ENCODE measurements at regions not wholly inside any gene's neighbourhood (a gene's known extent, or its start where the extent isn't known, plus 50 kb on each side); places are given as distances from the start of the nearest gene placed in this dataset.

- no peak for DNase-seq
- Mint-ChIP-seq H3K4me3 (no peak overlapping the region), H3K27me3 (ENCODE audit: low read depth) (no peaks in the 10 kb centered on the region), H3K36me3 (ENCODE audit: low read depth) (no peaks in the 10 kb centered on the region), H3K4me1 (ENCODE audit: low read depth) (no peaks in the 10 kb centered on the region), H3K9me3 (ENCODE audit: insufficient read depth) (peaks cover 4% of the 10 kb centered on the region), H3K27ac (no peak overlapping the region)
- ATAC-seq = no peak
- ChIA-PET POLR2A (no interaction called here), CTCF (no interaction called here)
Observed at GRCh38 chr18:40935423-40935822, 1019.6 kb upstream of the PIK3C3 start.

DNA sequence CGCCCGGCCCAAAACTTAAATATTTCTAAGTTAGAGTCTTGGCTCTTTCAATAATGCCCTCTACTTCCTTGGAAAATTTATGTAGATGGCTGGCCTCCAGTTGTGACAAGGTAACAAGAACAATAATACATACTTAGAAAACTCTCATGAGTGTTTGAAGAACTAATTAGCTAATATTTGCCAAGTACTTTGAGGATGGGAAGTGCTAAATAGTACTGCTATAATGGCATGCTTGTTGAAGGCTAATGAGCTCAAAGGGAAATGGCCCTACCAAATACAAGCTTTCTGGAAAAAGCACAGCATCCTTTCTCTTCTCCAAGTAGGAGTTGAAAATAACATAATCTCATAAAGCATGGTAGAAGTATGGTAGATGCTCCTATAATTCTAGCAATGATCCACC is 1022.2 kb upstream of the PIK3C3 start:
- Mint-ChIP-seq H3K4me1 (ENCODE audit: low read depth) (no peaks in the 10 kb centered on the region), H3K27ac (no peak overlapping the region), H3K36me3 (ENCODE audit: low read depth) (no peaks in the 10 kb centered on the region), H3K27me3 (ENCODE audit: low read depth) (no peaks in the 10 kb centered on the region), H3K4me3 (no peak overlapping the region), H3K9me3 (ENCODE audit: insufficient read depth) (peaks cover 4% of the 10 kb centered on the region)
- ATAC-seq (no peak), DNase-seq (no peak)
- CTCF ChIA-PET = no interaction called here
- POLR2A ChIA-PET = no interaction called here

GRCh38 chr18:40930211-40930882 is 1024.7 kb upstream of the PIK3C3 start:
- DNase-seq (no peak), ATAC-seq (no peak)
- H3K4me3 Mint-ChIP-seq = no peak overlapping the region
- ChIA-PET POLR2A (no interaction called here), CTCF (no interaction called here)
- H3K27ac Mint-ChIP-seq = no peak overlapping the region
- no peaks in the 10 kb centered on the region for H3K4me1 Mint-ChIP-seq (ENCODE audit: low read depth)
- no peaks in the 10 kb centered on the region for H3K9me3 Mint-ChIP-seq (ENCODE audit: insufficient read depth)
- no peaks in the 10 kb centered on the region for H3K27me3 Mint-ChIP-seq (ENCODE audit: low read depth)
- H3K36me3 Mint-ChIP-seq (ENCODE audit: low read depth) = no peaks in the 10 kb centered on the region

DNA sequence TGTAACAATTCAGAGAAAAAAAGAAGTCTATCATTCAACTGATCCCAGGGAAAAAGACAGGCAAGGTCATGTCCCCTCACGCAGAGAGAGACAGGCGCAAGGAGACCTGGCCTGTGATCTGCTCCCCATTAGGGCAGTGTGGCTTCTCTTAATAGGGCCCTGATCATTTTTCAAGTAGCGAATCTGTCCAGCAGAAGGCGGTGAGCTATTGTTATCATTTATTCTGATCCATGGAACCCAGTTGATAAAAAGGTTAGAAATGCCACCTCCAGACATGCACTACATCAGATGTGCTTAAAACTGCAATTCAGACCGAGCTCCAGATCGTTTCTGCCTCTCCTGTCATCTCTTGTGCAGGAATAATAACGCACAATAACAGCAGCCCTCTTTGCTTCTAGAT is 1025.6 kb upstream of the PIK3C3 start:
- H3K27me3 Mint-ChIP-seq (ENCODE audit: low read depth) = no peaks in the 10 kb centered on the region
- H3K4me1 Mint-ChIP-seq (ENCODE audit: low read depth) = no peaks in the 10 kb centered on the region
- DNase-seq (no peak), ATAC-seq (no peak)
- ChIA-PET POLR2A (no interaction called here), CTCF (no interaction called here)
- H3K9me3 Mint-ChIP-seq (ENCODE audit: insufficient read depth) = no peaks in the 10 kb centered on the region
- no peaks in the 10 kb centered on the region for H3K36me3 Mint-ChIP-seq (ENCODE audit: low read depth)
- H3K27ac Mint-ChIP-seq = no peak overlapping the region
- no peak overlapping the region for H3K4me3 Mint-ChIP-seq

DNA sequence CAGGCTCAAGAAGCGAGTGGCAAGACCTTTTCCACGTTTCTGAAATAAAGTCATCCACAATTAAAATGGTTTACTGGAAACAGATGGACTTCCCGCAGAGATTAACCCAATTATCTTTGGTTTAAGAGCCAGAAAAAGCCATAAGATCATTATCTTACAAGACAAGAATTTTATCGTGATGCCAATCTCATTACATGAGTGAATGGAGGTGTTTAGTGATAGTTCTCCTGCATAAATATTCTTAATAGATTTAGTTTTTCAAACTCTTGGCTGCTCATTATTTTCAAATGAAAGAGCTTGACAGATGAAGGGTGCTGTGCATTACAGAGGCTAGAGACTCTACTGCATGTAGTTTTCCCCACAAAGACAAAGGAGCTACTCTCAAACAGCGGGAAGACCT is 1028.4 kb upstream of the PIK3C3 start:
- Mint-ChIP-seq H3K36me3 (ENCODE audit: low read depth) (no peaks in the 10 kb centered on the region), H3K27me3 (ENCODE audit: low read depth) (no peaks in the 10 kb centered on the region), H3K4me1 (ENCODE audit: low read depth) (no peaks in the 10 kb centered on the region), H3K9me3 (ENCODE audit: insufficient read depth) (no peaks in the 10 kb centered on the region), H3K27ac (no peak overlapping the region), H3K4me3 (no peak overlapping the region)
- no peak for DNase-seq
- CTCF ChIA-PET = no interaction called here
- POLR2A ChIA-PET = no interaction called here
- ATAC-seq = no peak

DNA sequence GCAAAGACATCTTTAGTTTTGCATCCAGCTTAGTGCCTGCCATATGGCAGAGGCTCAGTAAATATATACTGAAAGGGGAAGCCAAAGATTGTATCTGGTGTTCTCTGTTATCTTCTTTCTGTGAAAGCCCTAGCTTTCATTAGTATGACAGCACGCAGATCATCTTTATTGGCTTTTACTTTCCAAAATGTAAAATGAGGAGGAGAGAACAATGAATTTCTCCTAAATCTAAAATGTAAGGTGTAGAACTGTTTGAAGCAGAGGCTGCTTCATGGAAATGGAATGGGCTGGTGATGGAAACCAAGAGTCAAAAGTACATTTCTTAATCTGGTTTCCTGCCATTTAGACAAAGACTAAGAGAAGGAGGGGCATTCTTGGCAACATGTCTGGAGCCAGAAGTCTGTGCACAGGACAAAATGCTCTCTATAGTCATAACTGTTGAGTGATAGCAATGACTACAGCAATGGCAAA is 1029.9 kb upstream of the PIK3C3 start:
- peaks cover 5% of the 10 kb centered on the region for H3K9me3 Mint-ChIP-seq (ENCODE audit: insufficient read depth)
- ChIA-PET CTCF (no interaction called here), POLR2A (no interaction called here)
- no peaks in the 10 kb centered on the region for H3K4me1 Mint-ChIP-seq (ENCODE audit: low read depth)
- no peak for ATAC-seq
- H3K27me3 Mint-ChIP-seq (ENCODE audit: low read depth) = no peaks in the 10 kb centered on the region
- H3K27ac Mint-ChIP-seq = no peak overlapping the region
- no peak overlapping the region for H3K4me3 Mint-ChIP-seq
- DNase-seq = no peak
- H3K36me3 Mint-ChIP-seq (ENCODE audit: low read depth) = no peaks in the 10 kb centered on the region

GRCh38 chr18:40921845-40922629 is 1033.0 kb upstream of the PIK3C3 start:
- H3K36me3 Mint-ChIP-seq (ENCODE audit: low read depth) = no peaks in the 10 kb centered on the region
- CTCF ChIA-PET = no interaction called here
- peaks cover 10% of the 10 kb centered on the region for H3K9me3 Mint-ChIP-seq (ENCODE audit: insufficient read depth)
- H3K27me3 Mint-ChIP-seq (ENCODE audit: low read depth) = no peaks in the 10 kb centered on the region
- no peak overlapping the region for H3K27ac Mint-ChIP-seq
- no peaks in the 10 kb centered on the region for H3K4me1 Mint-ChIP-seq (ENCODE audit: low read depth)
- DNase-seq = no peak
- POLR2A ChIA-PET = no interaction called here
- no peak for ATAC-seq
- H3K4me3 Mint-ChIP-seq = no peak overlapping the region

DNA sequence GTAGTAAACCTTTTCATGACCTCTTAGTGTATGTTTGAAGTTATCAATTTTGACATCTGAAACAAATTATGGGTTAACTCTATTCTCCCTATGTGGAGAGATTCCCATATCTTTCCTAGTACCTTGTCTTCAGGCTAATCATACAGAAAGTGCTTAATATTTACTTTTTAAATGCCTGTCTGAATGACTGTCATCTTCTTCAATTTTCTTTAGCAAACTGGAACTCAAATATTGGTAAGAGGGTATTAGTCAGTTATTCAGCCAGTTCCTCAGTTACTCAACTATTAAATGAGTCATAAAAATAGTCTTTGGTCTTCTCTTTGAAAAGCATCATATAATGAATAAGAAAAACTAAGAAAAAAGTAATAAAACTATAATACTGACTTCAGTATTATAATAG is 1038.0 kb upstream of the PIK3C3 start:
- POLR2A ChIA-PET = no interaction called here
- peaks cover 19% of the 10 kb centered on the region for H3K9me3 Mint-ChIP-seq (ENCODE audit: insufficient read depth)
- CTCF ChIA-PET = no interaction called here

GRCh38 chr18:40915724-40916123 is 1039.3 kb upstream of the PIK3C3 start:
- CTCF ChIA-PET = interaction anchor here (1.2 kb wide), 1 partner anchor 14 kb away, joined by 3 read pairs; no protein-coding TSS in a partner anchor
- DNase-seq = no peak
- Mint-ChIP-seq H3K27me3 (ENCODE audit: low read depth) (no peaks in the 10 kb centered on the region), H3K36me3 (ENCODE audit: low read depth) (no peaks in the 10 kb centered on the region), H3K4me1 (ENCODE audit: low read depth) (no peaks in the 10 kb centered on the region), H3K4me3 (no peak overlapping the region), H3K27ac (no peak overlapping the region), H3K9me3 (ENCODE audit: insufficient read depth) (peaks cover 14% of the 10 kb centered on the region)
- POLR2A ChIA-PET = no interaction called here
- ATAC-seq = no peak

More for the DNA sequence above, 1038.0 kb upstream of the PIK3C3 start:
- no peaks in the 10 kb centered on the region for H3K27me3 Mint-ChIP-seq (ENCODE audit: low read depth)
- DNase-seq = no peak
- no peak for ATAC-seq
- H3K36me3 Mint-ChIP-seq (ENCODE audit: low read depth) = no peaks in the 10 kb centered on the region
- no peak overlapping the region for H3K27ac Mint-ChIP-seq
- H3K4me3 Mint-ChIP-seq = no peak overlapping the region
- no peaks in the 10 kb centered on the region for H3K4me1 Mint-ChIP-seq (ENCODE audit: low read depth)

- ChIA-PET CTCF (no interaction called here), POLR2A (no interaction called here)
- H3K36me3 Mint-ChIP-seq (ENCODE audit: low read depth) = no peaks in the 10 kb centered on the region
- no peak overlapping the region for H3K27ac Mint-ChIP-seq
- ATAC-seq (no peak), DNase-seq (no peak)
- peaks cover 12% of the 10 kb centered on the region for H3K9me3 Mint-ChIP-seq (ENCODE audit: insufficient read depth)
- no peak overlapping the region for H3K4me3 Mint-ChIP-seq
- H3K4me1 Mint-ChIP-seq (ENCODE audit: low read depth) = no peaks in the 10 kb centered on the region
- H3K27me3 Mint-ChIP-seq (ENCODE audit: low read depth) = no peaks in the 10 kb centered on the region
Observed at GRCh38 chr18:40911582-40912254, 1043.3 kb upstream of the PIK3C3 start.

DNA sequence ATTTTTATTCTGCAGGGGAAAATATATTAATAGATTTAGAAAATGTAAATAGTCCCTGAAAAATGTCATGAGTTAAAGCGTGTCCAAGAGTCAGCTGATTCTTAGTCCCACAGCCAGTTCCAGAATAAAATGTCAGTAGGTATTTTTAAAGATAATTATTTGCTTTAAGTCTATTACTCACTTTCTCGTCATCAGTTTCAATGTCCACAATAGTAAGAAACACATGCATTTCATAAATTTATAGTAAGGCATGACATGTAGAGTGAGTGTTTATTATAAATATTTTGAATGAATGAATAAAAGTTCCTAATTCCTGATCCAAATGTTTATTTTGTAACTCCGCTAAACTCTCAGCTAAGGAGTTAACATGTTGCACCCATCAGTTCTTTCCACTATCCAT is 1044.0 kb upstream of the PIK3C3 start:
- CTCF ChIA-PET = no interaction called here
- H3K27ac Mint-ChIP-seq = no peak overlapping the region

GRCh38 chr18:40907842-40908241 is 1047.2 kb upstream of the PIK3C3 start:
- Mint-ChIP-seq H3K4me3 (no peak overlapping the region), H3K4me1 (ENCODE audit: low read depth) (no peaks in the 10 kb centered on the region), H3K27me3 (ENCODE audit: low read depth) (no peaks in the 10 kb centered on the region), H3K36me3 (ENCODE audit: low read depth) (no peaks in the 10 kb centered on the region), H3K27ac (no peak overlapping the region), H3K9me3 (ENCODE audit: insufficient read depth) (peaks cover 5% of the 10 kb centered on the region)
- POLR2A ChIA-PET = no interaction called here
- no peak for ATAC-seq
- DNase-seq = no peak
- CTCF ChIA-PET = no interaction called here

More for the DNA sequence above, 1044.0 kb upstream of the PIK3C3 start:
- POLR2A ChIA-PET = no interaction called here
- H3K4me3 Mint-ChIP-seq = no peak overlapping the region
- DNase-seq = no peak
- ATAC-seq = no peak
- H3K36me3 Mint-ChIP-seq (ENCODE audit: low read depth) = no peaks in the 10 kb centered on the region
- H3K4me1 Mint-ChIP-seq (ENCODE audit: low read depth) = no peaks in the 10 kb centered on the region
- H3K9me3 Mint-ChIP-seq (ENCODE audit: insufficient read depth) = peaks cover 10% of the 10 kb centered on the region
- H3K27me3 Mint-ChIP-seq (ENCODE audit: low read depth) = no peaks in the 10 kb centered on the region
